Activated CD8-positive, alpha-beta memory T cell treated with anti-CD3 and anti-CD28 coated beads for 1 hour (primary cell): ENCODE measurements at regions not wholly inside any gene's neighbourhood (a gene's known extent, or its start where the extent isn't known, plus 50 kb on each side); places are given as distances from the start of the nearest gene placed in this dataset.

Source experiments
- DNase-seq, 2 donors: peaks; one replicate each; pipeline ENCODE4 v3.0.0-alpha.2; 2020; ENCODE audit warnings: low read depth in 1 of 2; ENCODE audit errors: extremely low read depth in 1 of 2

DNA sequence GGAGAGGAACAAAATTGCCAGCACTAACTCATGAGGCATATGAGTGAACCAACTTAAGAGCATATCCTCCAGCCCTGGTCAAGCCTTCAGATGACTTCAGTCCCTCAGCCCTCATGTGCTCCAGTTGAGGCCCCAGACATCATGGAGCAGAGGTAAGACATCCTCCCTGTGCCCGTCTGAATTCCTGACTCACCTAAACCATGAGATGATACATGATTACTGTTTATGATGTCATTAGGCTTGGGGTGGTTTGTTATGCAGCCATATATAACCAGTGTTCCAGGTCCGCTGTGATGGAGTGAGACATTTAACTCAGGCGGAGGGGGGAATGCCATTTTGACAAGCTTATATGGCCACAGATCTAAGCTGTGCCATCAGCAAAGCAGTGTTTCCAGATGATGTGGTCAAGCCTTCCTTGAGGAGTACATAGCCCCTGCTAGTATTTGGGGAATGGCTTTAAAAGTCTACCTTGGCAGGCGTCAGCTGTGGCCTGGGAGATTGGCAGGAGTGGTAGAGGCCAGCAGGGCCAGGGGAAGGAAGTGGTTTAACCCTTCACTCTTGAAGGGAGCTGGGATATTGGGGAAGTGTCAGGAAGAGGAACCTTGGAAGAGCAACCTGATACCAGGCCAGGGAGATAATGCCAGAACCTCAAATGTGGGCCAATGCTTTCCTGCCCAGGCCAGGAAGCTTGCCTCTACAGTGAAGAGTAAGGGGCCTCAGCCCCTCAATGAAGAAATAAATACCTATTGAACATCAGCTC lies 343.0 kb upstream of the PODXL start:
- DNase-seq, result no peak

GRCh38 chr7:131898418-131898817 lies 342.0 kb upstream of the PODXL start:
- DNase-seq, result no peak

GRCh38 chr7:131897790-131898165 lies 341.4 kb upstream of the PODXL start:
- no peak for DNase-seq

DNA sequence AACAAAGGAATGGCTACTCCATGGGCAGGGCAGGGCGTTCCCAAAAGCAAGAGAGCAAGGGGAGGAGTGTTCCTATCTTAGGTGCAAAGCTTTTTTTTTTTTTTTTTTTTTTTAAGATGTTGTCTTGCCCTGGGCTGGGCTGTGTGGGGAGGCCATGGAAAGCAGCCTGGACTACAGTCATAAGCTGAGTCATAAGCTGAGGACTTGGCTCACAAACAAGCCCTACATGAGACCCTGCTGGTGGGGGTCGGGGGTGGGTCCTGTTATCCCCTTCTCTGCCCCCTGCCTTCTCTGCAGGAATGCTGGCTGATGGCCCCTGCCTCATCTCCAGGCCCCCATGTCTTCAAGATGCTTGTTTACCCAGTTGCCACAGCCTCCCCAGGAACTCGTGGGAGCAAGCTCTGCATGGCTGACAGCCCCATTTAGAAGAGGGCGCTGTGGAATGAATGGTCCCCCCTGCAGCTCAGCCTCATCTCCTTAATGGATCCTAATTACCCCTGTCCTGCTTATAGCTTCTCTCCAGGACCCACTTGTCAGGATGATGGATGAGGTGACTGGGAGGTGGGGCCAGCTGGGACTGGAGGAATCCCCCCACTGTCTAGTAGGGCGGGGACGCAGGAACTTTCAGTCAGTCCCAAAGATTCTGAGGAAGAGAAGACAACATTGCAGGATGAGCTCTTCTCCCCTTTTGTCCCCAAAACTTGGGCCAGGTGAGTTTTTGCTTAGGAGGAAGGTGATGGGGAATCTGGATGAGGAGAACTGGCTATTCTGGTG lies 340.8 kb upstream of the PODXL start:
- no peak for DNase-seq

GRCh38 chr7:131896165-131896863 lies 339.9 kb upstream of the PODXL start:
- no peak for DNase-seq

DNA sequence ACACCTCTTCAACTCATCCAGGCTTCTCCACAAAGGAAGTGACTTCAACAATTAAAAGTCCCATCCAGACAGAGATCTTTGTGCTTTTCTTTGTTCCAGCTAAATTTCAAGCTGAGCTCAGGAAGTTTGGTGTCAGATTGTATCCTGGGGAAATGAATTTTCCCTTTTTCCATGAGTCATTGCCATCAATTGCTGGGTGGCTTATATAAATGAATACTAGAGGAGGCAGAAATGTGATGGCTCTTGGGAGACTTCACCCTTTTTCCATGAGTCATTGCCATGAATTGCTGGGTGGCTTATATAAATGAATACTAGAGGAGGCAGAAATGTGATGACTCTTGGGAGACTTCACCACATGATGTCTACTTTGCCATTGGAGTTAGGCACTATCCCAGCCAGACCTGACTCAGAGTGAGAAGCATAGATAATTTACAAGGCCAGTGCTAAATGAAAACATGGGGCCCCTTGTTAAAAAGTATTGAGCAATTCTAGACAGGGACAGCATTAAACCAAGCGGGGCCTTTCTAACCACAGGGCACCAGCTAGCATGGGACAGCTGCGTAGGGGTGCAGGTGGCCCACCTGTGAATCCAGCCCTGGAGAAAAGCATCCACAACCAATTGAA lies 339.2 kb upstream of the PODXL start:
- no peak for DNase-seq

DNA sequence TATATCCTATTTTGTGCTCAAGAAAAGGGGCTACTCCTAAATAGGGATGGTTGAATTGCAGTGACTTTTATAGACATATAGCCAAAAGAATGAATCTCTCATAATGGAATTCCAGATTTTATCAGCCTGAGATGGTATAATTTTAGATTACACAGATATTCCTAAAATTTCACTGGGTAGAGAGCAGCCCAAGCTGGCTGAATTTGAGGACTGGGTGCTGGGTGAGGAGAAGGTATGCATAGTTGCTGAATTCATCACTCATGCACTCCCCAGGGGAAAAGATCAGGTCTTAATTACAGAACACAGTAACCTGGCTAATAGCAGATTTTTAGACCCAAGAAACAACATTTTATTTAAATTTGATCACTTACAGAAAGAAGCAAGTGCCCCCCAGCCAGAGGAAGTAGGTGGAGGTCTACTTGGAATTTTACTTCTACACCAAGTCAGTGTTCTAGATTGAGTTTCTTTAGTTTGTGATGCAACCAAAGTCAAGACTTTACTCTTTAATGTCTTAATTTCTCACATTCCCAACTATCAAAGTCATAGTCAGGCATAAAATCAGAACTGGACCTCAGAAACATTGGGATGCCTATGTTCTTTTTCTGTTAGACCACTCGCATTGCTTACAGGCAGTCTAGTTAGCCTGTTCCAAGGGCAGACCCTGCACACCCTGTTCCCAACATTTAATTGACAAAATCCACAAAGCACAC lies 337.4 kb upstream of the PODXL start:
- DNase-seq, result no peak

- DNase-seq, result no peak
Observed at GRCh38 chr7:131890176-131890575, 333.7 kb upstream of the PODXL start.

DNA sequence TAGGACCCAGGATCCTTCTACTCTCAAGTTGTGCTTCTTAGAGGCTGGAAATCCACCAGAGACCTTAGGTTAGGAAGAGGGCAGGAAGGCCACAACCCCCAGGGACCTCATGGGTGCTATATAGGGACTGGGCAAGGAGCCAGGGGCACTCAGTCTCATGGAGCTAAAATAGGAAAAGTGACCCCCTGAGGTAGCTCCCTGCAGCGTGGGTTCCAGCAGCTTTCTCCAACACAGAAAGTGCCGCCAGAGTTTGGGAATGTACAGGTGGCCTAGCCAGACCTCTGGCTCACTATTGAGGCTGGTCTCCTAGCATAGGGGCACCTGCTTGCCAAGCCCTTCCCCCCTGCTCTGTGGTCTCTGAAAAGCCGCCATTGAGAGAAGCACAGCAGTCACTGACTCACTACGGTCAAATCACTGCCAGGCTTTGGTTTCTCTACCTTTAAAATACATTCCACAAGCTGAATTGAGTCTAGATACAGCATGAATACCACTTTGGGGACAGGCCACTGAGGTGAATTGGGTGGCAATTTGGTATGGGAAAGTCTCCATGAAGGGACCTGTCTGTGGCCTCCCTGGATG lies 333.2 kb upstream of the PODXL start:
- no peak for DNase-seq

GRCh38 chr7:131883769-131884168 lies 327.3 kb upstream of the PODXL start:
- DNase-seq, result no peak

GRCh38 chr7:131883196-131883595 lies 326.8 kb upstream of the PODXL start:
- DNase-seq, result no peak

- no peak for DNase-seq
Observed at GRCh38 chr7:131882321-131882720, 325.9 kb upstream of the PODXL start.

GRCh38 chr7:131880078-131880477 lies 323.6 kb upstream of the PODXL start:
- DNase-seq, result no peak

GRCh38 chr7:131879424-131879823 lies 323.0 kb upstream of the PODXL start:
- DNase-seq, result no peak

- DNase-seq, result no peak
Observed at GRCh38 chr7:131878777-131879176, 322.3 kb upstream of the PODXL start.

DNA sequence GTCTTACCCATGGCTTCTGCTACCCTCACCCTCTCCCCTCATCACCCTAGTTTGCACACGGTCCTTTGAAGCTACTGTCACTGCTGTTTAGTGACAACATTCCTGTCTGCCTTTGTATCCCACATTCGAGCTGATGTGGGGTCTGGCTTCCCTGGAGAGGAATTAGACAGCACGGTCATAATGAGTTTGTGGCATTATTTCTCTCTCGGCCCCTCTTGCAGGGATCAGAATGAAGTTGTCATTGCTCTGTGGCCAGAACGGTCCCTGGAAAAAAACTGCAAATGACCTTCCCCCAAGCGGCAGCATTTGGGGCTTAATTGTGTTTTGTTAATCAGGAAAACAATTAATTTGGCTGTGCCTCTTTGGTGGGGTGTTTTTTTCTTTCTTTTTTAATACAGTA lies 317.2 kb upstream of the PODXL start:
- no peak for DNase-seq

DNA sequence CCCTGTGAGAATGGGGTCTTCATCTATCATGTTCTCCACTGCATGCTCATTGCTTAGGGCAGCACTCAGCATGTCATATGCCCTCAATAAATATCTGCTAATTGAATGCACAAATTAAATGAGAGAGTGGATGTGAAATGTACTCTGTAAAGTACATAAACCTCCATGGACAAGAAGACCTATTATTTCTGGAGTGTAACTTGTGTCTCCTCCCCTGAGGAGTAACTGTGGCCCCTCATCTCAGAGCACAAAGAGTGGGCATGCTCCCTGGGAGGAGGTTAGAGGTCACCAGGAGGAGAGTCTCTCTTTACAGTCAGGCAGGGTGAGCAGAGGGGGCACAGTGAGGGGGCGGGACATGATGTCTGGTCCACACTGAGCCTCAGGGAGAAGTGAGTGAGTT lies 313.6 kb upstream of the PODXL start:
- DNase-seq, result no peak

GRCh38 chr7:131869169-131869844 lies 312.9 kb upstream of the PODXL start:
- DNase-seq, result no peak

DNA sequence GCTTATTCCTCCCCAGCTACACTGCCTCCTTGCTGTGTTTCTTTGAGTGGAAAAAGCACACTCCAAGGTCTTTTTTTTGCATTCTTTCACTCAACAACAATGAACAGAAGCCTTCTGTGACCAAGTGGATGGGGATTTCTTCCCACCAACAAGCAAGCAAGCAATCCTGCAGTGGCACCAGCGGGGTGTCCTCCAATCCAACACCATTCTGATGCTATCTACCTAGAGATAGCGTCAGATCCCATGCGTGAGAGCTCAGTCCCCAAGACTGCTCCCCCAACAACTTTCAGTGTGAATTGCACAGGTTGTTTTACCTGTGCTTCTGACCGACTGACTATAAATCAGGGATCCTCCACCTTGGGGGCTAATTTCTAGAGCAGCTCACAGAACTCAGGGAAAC lies 311.0 kb upstream of the PODXL start:
- no peak for DNase-seq

- DNase-seq, result no peak
Observed at GRCh38 chr7:131865911-131866310, 309.5 kb upstream of the PODXL start.
